Neural progenitor cell (in vitro differentiated cells): ENCODE measurements at regions not wholly inside any gene's neighbourhood (a gene's known extent, or its start where the extent isn't known, plus 50 kb on each side); places are given as distances from the start of the nearest gene placed in this dataset.

Experiments
- DNase-seq: peaks from one replicate; pipeline ENCODE4 v3.0.0-alpha.2; 2016; ENCODE audit warnings: low spot score
- H2AFZ ChIP-seq: fragments of 200-600 bp; sonication (generic); replicated peaks from 2 replicates; pipeline ENCODE4 v1.6.1; 2016; ENCODE audit warnings: antibody characterized with exemption
- H3F3A ChIP-seq: fragments of 200-600 bp; sonication (generic); 2 replicates; pipeline ENCODE4 v1.6.1; 2016; ENCODE audit warnings: antibody characterized with exemption, low read depth
- H3K27ac ChIP-seq: fragments of 200-600 bp; sonication (generic); 2 replicates; pipeline ENCODE4 v1.5.1; 2016; ENCODE audit warnings: mild to moderate bottlenecking
- H3K27me3 ChIP-seq: fragments of 200-600 bp; sonication (generic); 2 replicates; pipeline ENCODE4 v1.6.1; 2016; ENCODE audit warnings: mild to moderate bottlenecking, moderate library complexity
- H3K36me3 ChIP-seq: fragments of 200-600 bp; sonication (generic); 2 replicates; pipeline ENCODE4 v1.5.1; 2016
- H3K4me1 ChIP-seq: fragments of 200-600 bp; sonication (generic); 2 replicates; pipeline ENCODE4 v1.6.1; 2016; ENCODE audit warnings: mixed run types
- H3K4me2 ChIP-seq: fragments of 200-600 bp; sonication (generic); 2 replicates; pipeline ENCODE4 v1.6.1; 2016
- H3K4me3 ChIP-seq: fragments of 200-600 bp; sonication (generic); 2 replicates; pipeline ENCODE4 v1.5.1; 2016
- H3K79me2 ChIP-seq: fragments of 200-600 bp; sonication (generic); 2 replicates; pipeline ENCODE4 v1.6.1; 2016; ENCODE audit warnings: low read depth
- H3K9ac ChIP-seq: fragments of 200-600 bp; sonication (generic); 2 replicates; pipeline ENCODE4 v1.6.1; 2016
- H3K9me3 ChIP-seq: fragments of 200-600 bp; sonication (generic); 2 replicates; pipeline ENCODE4 v1.5.1; 2016; ENCODE audit warnings: low read depth
- H4K20me1 ChIP-seq: fragments of 200-600 bp; sonication (generic); 2 replicates; pipeline ENCODE4 v1.6.1; 2016; ENCODE audit warnings: low read depth
- H3K27ac Mint-ChIP-seq: 3 replicates; pipeline ENCODE4 v1.8.0; 2021; ENCODE audit warnings: mixed read lengths
- H3K27me3 Mint-ChIP-seq: 2 replicates; pipeline ENCODE4 v1.8.0; 2022; ENCODE audit warnings: low read depth, mild to moderate bottlenecking, inconsistent platforms, moderate library complexity, mixed read lengths; ENCODE audit not compliant: insufficient read depth
- H3K36me3 Mint-ChIP-seq: 3 replicates; pipeline ENCODE4 v1.8.0; 2021; ENCODE audit warnings: mixed read lengths
- H3K4me1 Mint-ChIP-seq: 3 replicates; pipeline ENCODE4 v1.8.0; 2021; ENCODE audit warnings: mixed read lengths
- H3K4me3 Mint-ChIP-seq: 3 replicates; pipeline ENCODE4 v1.8.0; 2021; ENCODE audit warnings: mild to moderate bottlenecking, moderate library complexity, mixed read lengths
- H3K9me3 Mint-ChIP-seq: 3 replicates; pipeline ENCODE4 v1.8.0; 2020; ENCODE audit warnings: mixed read lengths
- CTCF ChIP-seq: fragments of 200-600 bp; sonication (generic); IDR thresholded peaks from 2 replicates; pipeline ENCODE4 v1.5.1; 2017; ENCODE audit warnings: antibody characterized with exemption, mild to moderate bottlenecking
- EZH2 ChIP-seq: fragments of 200-600 bp; sonication (generic); IDR thresholded peaks from 2 replicates; pipeline ENCODE4 v1.6.1; 2017; ENCODE audit warnings: antibody characterized with exemption, mild to moderate bottlenecking, moderate library complexity
- EZH2phosphoT487 ChIP-seq: fragments of 200-600 bp; sonication (generic); IDR thresholded peaks from 2 replicates; pipeline ENCODE4 v1.6.1; 2017; ENCODE audit warnings: antibody characterized with exemption

- no peaks in the 10 kb centered on the region for H4K20me1 ChIP-seq
- no peaks in the 10 kb centered on the region for H3K36me3 ChIP-seq
- H3K4me3 ChIP-seq = no peak overlapping the region
- Mint-ChIP-seq H3K27me3 (peaks cover 8% of the 10 kb centered on the region), H3K9me3 (no peaks in the 10 kb centered on the region), H3K4me1 (peaks cover 7% of the 10 kb centered on the region), H3K27ac (no peak overlapping the region), H3K36me3 (no peaks in the 10 kb centered on the region), H3K4me3 (no peak overlapping the region)
- no peaks in the 10 kb centered on the region for H3K9me3 ChIP-seq
- no peak overlapping the region for H3K4me2 ChIP-seq
- H3K9ac ChIP-seq = no peak overlapping the region
- DNase-seq = no peak
- no peaks in the 10 kb centered on the region for H3K79me2 ChIP-seq
- no peaks in the 10 kb centered on the region for H3F3A ChIP-seq
- H3K4me1 ChIP-seq = no peaks in the 10 kb centered on the region
- no peak overlapping the region for H2AFZ ChIP-seq
- no peak overlapping the region for H3K27ac ChIP-seq
- H3K27me3 ChIP-seq = no peaks in the 10 kb centered on the region
- no peak for TF ChIP-seq CTCF
- TF ChIP-seq EZH2phosphoT487 = no peak
- no peak for TF ChIP-seq EZH2
Observed at GRCh38 chr5:33046091-33046490, 335.0 kb downstream of the NPR3 start.

- no peaks in the 10 kb centered on the region for H3K4me1 ChIP-seq
- H3K79me2 ChIP-seq = no peaks in the 10 kb centered on the region
- no peaks in the 10 kb centered on the region for H3F3A ChIP-seq
- no peak overlapping the region for H2AFZ ChIP-seq
- H3K9me3 ChIP-seq = no peaks in the 10 kb centered on the region
- H3K4me3 ChIP-seq = no peak overlapping the region
- H3K9ac ChIP-seq = no peak overlapping the region
- Mint-ChIP-seq H3K27ac (no peak overlapping the region), H3K36me3 (no peaks in the 10 kb centered on the region), H3K4me3 (no peak overlapping the region), H3K4me1 (peaks cover 7% of the 10 kb centered on the region), H3K9me3 (no peaks in the 10 kb centered on the region), H3K27me3 (peaks cover under 1% of the 10 kb centered on the region)
- no peaks in the 10 kb centered on the region for H3K27me3 ChIP-seq
- TF ChIP-seq EZH2phosphoT487 = peak; percentile 54
- no peak for TF ChIP-seq EZH2
- TF ChIP-seq CTCF = no peak
- DNase-seq = peak; percentile 42
- no peak overlapping the region for H3K4me2 ChIP-seq
- H3K27ac ChIP-seq = no peak overlapping the region
- H4K20me1 ChIP-seq = no peaks in the 10 kb centered on the region
- no peaks in the 10 kb centered on the region for H3K36me3 ChIP-seq
Observed at GRCh38 chr5:33048315-33048714, 337.2 kb downstream of the NPR3 start.

GRCh38 chr5:33049298-33049697 is 338.2 kb downstream of the NPR3 start:
- Histone ChIP-seq H3K27ac (no peak overlapping the region), H3K36me3 (peaks cover 7% of the 10 kb centered on the region), H3K79me2 (no peaks in the 10 kb centered on the region), H3K9ac (no peak overlapping the region), H3K4me3 (no peak overlapping the region), H3K27me3 (no peaks in the 10 kb centered on the region), H3F3A (no peaks in the 10 kb centered on the region), H3K4me1 (no peaks in the 10 kb centered on the region), H4K20me1 (no peaks in the 10 kb centered on the region), H3K9me3 (no peaks in the 10 kb centered on the region), H3K4me2 (no peak overlapping the region), H2AFZ (no peak overlapping the region)
- no peak for DNase-seq
- Mint-ChIP-seq H3K4me3 (no peak overlapping the region), H3K4me1 (peaks cover 7% of the 10 kb centered on the region), H3K27ac (no peak overlapping the region), H3K27me3 (no peaks in the 10 kb centered on the region), H3K36me3 (no peaks in the 10 kb centered on the region), H3K9me3 (peaks cover 6% of the 10 kb centered on the region)
- TF ChIP-seq CTCF = no peak
- TF ChIP-seq EZH2 = no peak
- no peak for TF ChIP-seq EZH2phosphoT487

- DNase-seq = no peak
- Mint-ChIP-seq H3K4me3 (no peak overlapping the region), H3K27me3 (no peaks in the 10 kb centered on the region), H3K36me3 (no peaks in the 10 kb centered on the region), H3K27ac (no peak overlapping the region), H3K4me1 (peaks cover 7% of the 10 kb centered on the region), H3K9me3 (peaks cover 6% of the 10 kb centered on the region)
- Histone ChIP-seq H3K9me3 (no peaks in the 10 kb centered on the region), H3K79me2 (no peaks in the 10 kb centered on the region), H3K4me3 (no peak overlapping the region), H3K4me1 (no peaks in the 10 kb centered on the region), H3K27ac (no peak overlapping the region), H3K27me3 (no peaks in the 10 kb centered on the region), H4K20me1 (no peaks in the 10 kb centered on the region), H3K4me2 (no peak overlapping the region), H3K9ac (no peak overlapping the region), H2AFZ (no peak overlapping the region), H3F3A (no peaks in the 10 kb centered on the region), H3K36me3 (peaks cover 8% of the 10 kb centered on the region)
- TF ChIP-seq EZH2phosphoT487 = no peak
- no peak for TF ChIP-seq CTCF
Observed at GRCh38 chr5:33049842-33050241, 338.7 kb downstream of the NPR3 start.
